ENCODE measurements at regions not wholly inside any gene's neighbourhood (a gene's known extent, or its start where the extent isn't known, plus 50 kb on each side); places are given as distances from the start of the nearest gene placed in this dataset.
"Not testable (repeated sequence)": the region's sequence is repeated elsewhere in the genome, so short reads cannot be mapped to it uniquely, and the experiment has no call there.

- ATAC-seq (ENCODE audit: low read depth) (no peak), DNase-seq (ENCODE audit: low spot score) (no peak)
- H3K27me3 ChIP-seq (ENCODE audit: insufficient read depth, poor library complexity, severe bottlenecking) = no peaks in the 10 kb centered on the region
- no peaks in the 10 kb centered on the region for H3K9me3 ChIP-seq (ENCODE audit: severe bottlenecking)
- no peak for TF ChIP-seq CTCF (IDR thresholded peaks at IDR 0.05; ENCODE audit: poor library complexity, severe bottlenecking)
- peaks cover 2% of the 10 kb centered on the region for H3K4me1 ChIP-seq (ENCODE audit: insufficient read depth, poor library complexity, severe bottlenecking)
- no peak overlapping the region for H3K27ac ChIP-seq (ENCODE audit: poor library complexity, severe bottlenecking)
- H3K36me3 ChIP-seq (ENCODE audit: low read depth) = no peaks in the 10 kb centered on the region
- H3K4me3 ChIP-seq (ENCODE audit: severe bottlenecking) = no peak overlapping the region
Observed at GRCh38 chr7:96824686-96825085, 115.0 kb upstream of the SEM1 start.

- H3K4me3 ChIP-seq (ENCODE audit: severe bottlenecking) = no peak overlapping the region
- H3K9me3 ChIP-seq (ENCODE audit: severe bottlenecking) = no peaks in the 10 kb centered on the region
- no peaks in the 10 kb centered on the region for H3K27me3 ChIP-seq (ENCODE audit: insufficient read depth, poor library complexity, severe bottlenecking)
- ATAC-seq (ENCODE audit: low read depth) (no peak), DNase-seq (ENCODE audit: low spot score) (no peak)
- peaks cover 2% of the 10 kb centered on the region for H3K4me1 ChIP-seq (ENCODE audit: insufficient read depth, poor library complexity, severe bottlenecking)
- H3K36me3 ChIP-seq (ENCODE audit: low read depth) = no peaks in the 10 kb centered on the region
- no peak overlapping the region for H3K27ac ChIP-seq (ENCODE audit: poor library complexity, severe bottlenecking)
- TF ChIP-seq CTCF (IDR thresholded peaks at IDR 0.05; ENCODE audit: poor library complexity, severe bottlenecking) = no peak
Observed at GRCh38 chr7:96825285-96825684, 115.6 kb upstream of the SEM1 start.

- TF ChIP-seq CTCF (IDR thresholded peaks at IDR 0.05; ENCODE audit: poor library complexity, severe bottlenecking) = no peak
- Histone ChIP-seq H3K9me3 (ENCODE audit: severe bottlenecking) (no peaks in the 10 kb centered on the region), H3K4me1 (ENCODE audit: insufficient read depth, poor library complexity, severe bottlenecking) (peaks cover 2% of the 10 kb centered on the region), H3K27me3 (ENCODE audit: insufficient read depth, poor library complexity, severe bottlenecking) (no peaks in the 10 kb centered on the region), H3K27ac (ENCODE audit: poor library complexity, severe bottlenecking) (no peak overlapping the region), H3K4me3 (ENCODE audit: severe bottlenecking) (no peak overlapping the region), H3K36me3 (ENCODE audit: low read depth) (no peaks in the 10 kb centered on the region)
- no peak for DNase-seq (ENCODE audit: low spot score)
- no peak for ATAC-seq (ENCODE audit: low read depth)
Observed at GRCh38 chr7:96826089-96826488, 116.4 kb upstream of the SEM1 start.

DNA sequence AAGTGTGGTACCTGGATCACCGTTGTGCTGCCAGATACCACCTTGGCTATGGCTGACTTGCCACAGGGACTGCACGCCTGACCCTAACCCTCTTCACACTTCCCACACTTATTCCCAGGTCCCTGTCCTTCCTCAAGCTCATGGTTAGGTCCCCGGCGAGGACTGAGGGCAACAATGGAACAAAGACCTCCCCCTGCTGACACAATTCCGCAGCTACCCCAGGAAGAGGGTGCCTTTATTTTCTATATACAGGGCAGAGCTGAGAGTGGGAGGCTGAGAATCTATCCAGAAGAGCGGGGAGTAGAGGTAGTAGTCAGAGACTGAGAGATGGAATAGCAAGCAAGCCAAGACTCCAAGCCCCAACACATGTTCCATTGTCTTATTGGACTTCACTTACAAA is 118.1 kb upstream of the SEM1 start:
- H3K4me1 ChIP-seq (ENCODE audit: insufficient read depth, poor library complexity, severe bottlenecking) = peaks cover 2% of the 10 kb centered on the region
- no peak overlapping the region for H3K27ac ChIP-seq (ENCODE audit: poor library complexity, severe bottlenecking)
- no peak for DNase-seq (ENCODE audit: low spot score)
- H3K4me3 ChIP-seq (ENCODE audit: severe bottlenecking) = no peak overlapping the region
- H3K36me3 ChIP-seq (ENCODE audit: low read depth) = no peaks in the 10 kb centered on the region
- H3K27me3 ChIP-seq (ENCODE audit: insufficient read depth, poor library complexity, severe bottlenecking) = no peaks in the 10 kb centered on the region
- H3K9me3 ChIP-seq (ENCODE audit: severe bottlenecking) = no peaks in the 10 kb centered on the region
- ATAC-seq (ENCODE audit: low read depth) = no peak
- no peak for TF ChIP-seq CTCF (IDR thresholded peaks at IDR 0.05; ENCODE audit: poor library complexity, severe bottlenecking)

DNA sequence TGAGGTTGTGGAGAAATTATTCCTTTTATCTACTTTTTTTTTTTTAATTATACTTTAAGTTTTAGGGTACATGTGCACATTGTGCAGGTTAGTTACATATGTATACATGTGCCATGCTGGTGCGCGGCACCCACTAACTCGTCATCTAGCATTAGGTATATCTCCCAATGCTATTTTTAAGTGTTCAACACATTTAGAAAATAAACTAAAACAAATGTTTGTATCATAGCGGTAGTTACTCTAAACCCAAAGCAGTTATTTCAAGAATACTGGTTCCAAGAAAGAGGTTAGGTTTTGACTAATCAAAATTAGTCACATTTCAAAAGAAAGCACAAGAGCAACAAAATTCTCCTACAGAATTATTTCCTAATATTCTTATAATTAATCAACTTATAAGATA is 119.5 kb upstream of the SEM1 start:
- not testable (repeated sequence) for H3K36me3 ChIP-seq (ENCODE audit: low read depth); H3K9me3 ChIP-seq (ENCODE audit: severe bottlenecking); DNase-seq (ENCODE audit: low spot score); H3K4me1 ChIP-seq (ENCODE audit: insufficient read depth, poor library complexity, severe bottlenecking); H3K4me3 ChIP-seq (ENCODE audit: severe bottlenecking); H3K27me3 ChIP-seq (ENCODE audit: insufficient read depth, poor library complexity, severe bottlenecking); H3K27ac ChIP-seq (ENCODE audit: poor library complexity, severe bottlenecking); ATAC-seq (ENCODE audit: low read depth)
